Erythroblast (primary cell): ENCODE measurements at regions not wholly inside any gene's neighbourhood (a gene's known extent, or its start where the extent isn't known, plus 50 kb on each side); places are given as distances from the start of the nearest gene placed in this dataset.
"Not testable (repeated sequence)": the region's sequence is repeated elsewhere in the genome, so short reads cannot be mapped to it uniquely, and the experiment has no call there.

Experiments used
- DNase-seq, 2 experiments: peaks; one replicate each; lab custom pipeline; 2025; lab: John Stamatoyannopoulos, UW
- GATA1 ChIP-seq: IDR thresholded peaks from 2 replicates; pipeline ENCODE4 v1.6.1; 2011; ENCODE audit warnings: low read depth, mild to moderate bottlenecking, control low read depth, low read length, moderate library complexity
- POLR2A ChIP-seq: IDR thresholded peaks from 2 replicates; pipeline ENCODE4 v1.6.1; 2011; ENCODE audit warnings: mild to moderate bottlenecking, low read length

DNA sequence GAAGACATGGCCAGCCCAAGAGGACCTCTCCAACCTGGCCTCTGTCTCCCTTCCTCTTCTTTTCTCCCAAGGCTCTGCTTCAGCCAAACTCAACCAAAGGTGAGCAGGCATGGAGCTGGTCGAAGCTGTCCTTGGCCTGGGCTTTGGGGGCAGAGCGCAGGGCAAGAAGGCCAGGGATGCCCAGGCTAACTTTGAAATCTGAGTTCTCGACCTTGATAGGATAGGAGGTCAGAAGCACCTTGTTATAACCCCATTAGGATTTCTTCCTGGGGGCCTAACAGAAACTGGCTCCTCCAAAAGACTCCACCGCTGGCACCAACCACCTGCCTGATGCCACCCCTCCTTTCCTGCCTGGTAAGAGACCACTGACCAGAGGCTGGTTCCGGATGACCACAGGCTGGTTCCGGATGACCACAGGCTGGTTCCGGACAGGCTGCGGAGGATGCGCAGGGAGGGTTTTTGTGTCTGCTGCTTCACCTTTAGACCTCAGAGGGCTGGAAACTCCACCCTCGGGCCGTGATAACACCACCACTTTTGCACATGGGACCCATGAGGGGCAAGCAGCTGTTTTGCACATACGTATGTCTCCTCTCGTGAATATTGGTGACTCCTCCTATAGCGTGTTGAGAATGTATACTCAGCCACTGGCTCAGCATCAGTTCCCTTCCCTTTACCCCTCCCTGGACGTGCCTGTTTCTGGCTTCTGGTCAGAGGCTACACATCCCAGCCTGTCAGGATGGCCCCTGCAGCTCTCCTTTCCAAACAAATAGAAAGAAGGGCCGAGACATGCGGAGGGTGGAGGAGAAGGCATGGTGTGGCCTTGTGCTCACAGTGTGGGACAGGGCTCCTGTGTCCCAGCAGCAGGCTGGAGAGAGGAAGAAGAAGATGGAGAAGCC is 140.1 kb downstream of the DNAJB6 start:
- no peak for DNase-seq
- TF ChIP-seq POLR2A (no peak), GATA1 (no peak)

DNA sequence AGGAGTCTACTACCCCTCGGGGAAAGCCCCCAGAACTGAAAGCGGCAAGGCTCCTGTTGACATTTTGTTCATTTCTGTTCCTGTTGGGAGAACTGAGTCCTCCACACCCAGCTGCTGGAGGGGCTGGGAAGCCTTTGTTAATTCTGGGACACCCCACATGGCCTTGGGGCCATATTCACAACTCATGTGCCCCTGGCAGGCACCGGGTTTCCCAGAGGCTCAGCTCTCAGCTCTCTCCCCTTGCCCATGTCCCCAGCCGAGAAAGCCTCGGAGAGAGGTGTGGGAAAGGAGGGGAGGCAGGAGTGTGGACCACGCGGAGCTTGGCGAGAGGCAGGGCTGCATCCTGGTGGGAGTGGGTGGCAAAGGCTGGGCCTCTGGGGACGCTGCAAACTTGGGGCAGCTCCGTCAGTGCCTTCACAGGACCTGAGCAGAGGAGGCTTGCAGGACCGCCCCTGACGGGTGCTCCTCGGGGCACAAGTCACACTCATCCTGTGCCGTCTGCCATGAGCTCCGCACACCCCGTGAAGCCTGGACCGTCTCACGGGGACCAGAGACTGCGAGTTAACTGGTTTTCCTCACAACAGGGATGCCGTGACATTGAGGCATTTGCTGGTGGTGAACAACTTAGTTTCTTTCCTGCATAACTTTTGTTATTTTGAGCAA is 140.9 kb downstream of the DNAJB6 start:
- DNase-seq: no peak
- TF ChIP-seq POLR2A: no peak
- TF ChIP-seq GATA1: no peak

DNA sequence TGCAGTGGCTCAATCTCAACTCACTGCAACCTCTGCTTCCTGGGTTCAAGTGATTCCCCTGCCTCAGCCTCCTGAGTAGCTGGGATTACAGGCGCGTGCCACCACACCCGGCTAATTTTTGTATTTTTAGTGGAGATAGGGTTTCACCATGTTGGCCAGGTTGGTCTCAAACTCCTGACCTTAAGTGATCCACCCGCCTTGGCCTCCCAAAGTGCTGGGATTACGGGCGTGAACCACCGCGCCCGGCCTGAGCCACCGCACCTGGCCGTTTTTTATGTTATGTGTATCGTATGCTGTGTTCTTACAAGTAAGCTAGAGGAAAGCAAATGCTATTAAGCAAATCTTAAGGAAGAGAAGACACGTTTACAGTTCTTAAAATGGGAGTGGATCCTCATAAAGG is 141.8 kb downstream of the DNAJB6 start:
- DNase-seq: not testable (repeated sequence)

DNA sequence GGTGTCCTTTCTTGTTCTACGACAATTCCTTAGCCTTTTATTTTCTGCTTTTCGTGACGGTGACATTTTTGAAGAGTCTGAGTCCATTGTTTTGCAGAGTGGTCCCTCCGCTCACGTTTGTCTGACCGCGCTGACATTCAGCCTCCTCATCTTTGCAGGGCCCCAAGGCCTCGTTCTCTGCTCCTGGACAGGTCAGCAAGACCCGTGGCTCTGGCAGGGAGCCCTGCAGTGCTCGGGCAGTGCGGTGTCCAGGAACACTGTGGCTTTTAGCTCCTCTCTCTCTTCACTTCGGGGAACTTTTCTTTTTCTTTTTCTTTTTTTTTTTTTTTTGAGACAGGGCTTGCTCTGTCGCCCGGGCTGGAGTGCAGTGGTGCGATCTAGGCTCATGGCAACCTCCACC is 142.5 kb downstream of the DNAJB6 start:
- no peak for DNase-seq
- no peak for TF ChIP-seq GATA1
- no peak for TF ChIP-seq POLR2A

- DNase-seq: no peak
These were observed 143.7 kb downstream of the DNAJB6 start for GRCh38 chr7:157480371-157481050.

DNA sequence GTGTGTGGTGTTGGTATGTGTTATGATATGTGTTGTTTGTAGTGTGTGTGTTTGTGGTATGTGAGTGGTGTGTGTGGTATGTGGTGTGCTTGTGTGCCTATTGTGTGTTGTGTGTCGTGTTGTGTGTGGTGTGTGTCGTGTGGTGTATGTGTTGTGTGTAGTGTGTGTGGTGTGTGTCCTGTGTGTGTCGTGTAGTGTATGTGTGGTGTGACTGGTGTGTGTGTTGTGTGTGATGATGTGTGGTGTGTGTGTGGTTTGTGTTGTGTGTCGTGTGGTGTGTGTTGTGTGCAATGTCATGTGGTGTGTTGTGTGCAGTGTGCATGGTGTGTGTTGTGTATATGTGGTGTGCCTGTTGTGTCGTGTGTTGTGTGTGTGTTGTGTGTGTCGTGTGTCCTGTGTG is 144.6 kb downstream of the DNAJB6 start:
- DNase-seq: peak in 1 of 2 experiments; percentile 45
- TF ChIP-seq POLR2A (no peak), GATA1 (no peak)

More at GRCh38 chr7:157480371-157481050, 143.7 kb downstream of the DNAJB6 start:
- no peak for TF ChIP-seq POLR2A
- TF ChIP-seq GATA1: no peak

GRCh38 chr7:157482025-157482424 is 145.2 kb downstream of the DNAJB6 start:
- peak; percentile 23 to 49 for DNase-seq
- TF ChIP-seq GATA1 (no peak), POLR2A (no peak)

GRCh38 chr7:157482517-157483087 is 145.8 kb downstream of the DNAJB6 start:
- peak; percentile 17 to 55 for DNase-seq
- TF ChIP-seq POLR2A (no peak), GATA1 (no peak)

DNA sequence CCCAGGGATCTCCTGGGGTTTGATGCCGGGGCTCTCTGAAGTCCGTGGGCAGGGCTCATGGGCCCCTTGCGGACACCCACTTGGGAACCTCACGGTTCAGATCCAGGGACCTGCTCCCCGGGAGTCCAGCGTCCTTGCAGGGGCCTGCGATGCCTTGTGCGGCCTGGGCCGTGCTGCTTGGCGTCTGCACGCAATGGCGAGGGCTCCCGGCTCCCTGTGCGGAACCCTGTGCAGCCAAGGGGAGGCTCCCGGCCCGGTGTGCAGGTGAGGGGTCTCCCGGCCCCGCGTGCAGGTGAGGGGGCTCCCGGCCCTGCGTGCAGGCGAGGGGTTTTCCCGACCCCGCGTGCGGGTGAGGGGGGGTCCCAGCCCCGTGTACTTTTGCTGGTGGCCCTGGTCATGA is 146.7 kb downstream of the DNAJB6 start:
- TF ChIP-seq GATA1: no peak
- TF ChIP-seq POLR2A: no peak
- no peak for DNase-seq

DNA sequence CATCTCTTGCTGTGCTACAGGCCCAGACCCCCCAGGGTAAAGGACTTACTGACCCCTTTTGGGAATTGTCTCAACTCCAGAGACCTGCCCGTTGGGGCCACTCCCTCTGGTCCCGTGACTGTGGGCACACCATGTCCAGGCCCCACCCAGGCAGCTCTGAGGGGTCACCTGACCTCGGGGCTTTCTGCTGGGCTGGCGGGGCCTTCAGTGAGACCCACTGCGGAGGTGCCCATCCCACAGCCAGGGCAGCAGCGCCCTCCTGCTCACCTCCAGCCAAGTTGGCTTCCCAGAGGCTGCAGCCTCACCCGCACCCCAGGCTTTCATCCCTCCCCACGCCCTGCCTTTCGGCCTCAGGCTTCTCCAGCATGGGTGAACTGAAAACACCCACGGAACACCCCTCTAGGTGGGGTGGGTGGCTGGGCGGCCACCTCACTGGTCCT is 147.2 kb downstream of the DNAJB6 start:
- DNase-seq: no peak
- TF ChIP-seq GATA1 (no peak), POLR2A (no peak)

GRCh38 chr7:157484411-157485081 is 147.7 kb downstream of the DNAJB6 start:
- DNase-seq: no peak
- TF ChIP-seq GATA1: no peak
- no peak for TF ChIP-seq POLR2A

DNA sequence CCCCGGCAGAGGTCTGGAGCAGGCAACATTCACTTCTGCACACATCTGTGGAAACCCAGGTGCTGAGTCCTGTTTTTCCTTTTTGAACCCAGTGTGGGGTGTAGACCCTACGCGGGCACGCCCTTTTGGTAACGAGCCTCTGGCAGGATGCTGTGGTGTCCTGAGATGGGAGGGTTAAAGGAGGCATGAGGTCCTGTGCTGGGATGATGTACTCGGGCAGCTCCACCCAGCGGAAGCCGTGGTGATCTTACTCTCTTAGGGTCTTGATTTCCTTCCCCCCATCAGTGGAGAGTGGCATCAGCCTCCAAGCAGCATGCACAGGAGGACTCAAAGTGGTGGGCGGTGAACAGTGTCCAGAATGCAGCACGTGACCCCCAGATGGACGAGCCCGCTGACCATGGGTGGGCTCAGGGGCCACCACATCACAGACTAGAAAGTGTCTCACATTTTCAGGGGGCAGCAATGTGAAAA is 148.6 kb downstream of the DNAJB6 start:
- no peak for TF ChIP-seq GATA1
- no peak for TF ChIP-seq POLR2A
- DNase-seq: no peak

- no peak for TF ChIP-seq POLR2A
- TF ChIP-seq GATA1: no peak
- no peak for DNase-seq
These were observed 149.4 kb downstream of the DNAJB6 start for GRCh38 chr7:157486007-157486755.
